GM21367 (cell line): ENCODE measurements at regions not wholly inside any gene's neighbourhood (a gene's known extent, or its start where the extent isn't known, plus 50 kb on each side); places are given as distances from the start of the nearest gene placed in this dataset.
"Not testable (repeated sequence)": the region's sequence is repeated elsewhere in the genome, so short reads cannot be mapped to it uniquely, and the experiment has no call there.

Source experiments
- ATAC-seq: cut with Tn5 transposase; IDR thresholded peaks from one replicate; pipeline ENCODE4 v1.9.1; 2021; ENCODE audit not compliant: unreplicated experiment

- ATAC-seq: no peak
These were observed 715.5 kb downstream of the CETN3 start for GRCh38 chr5:89694026-89694550.

- ATAC-seq: no peak
These were observed 719.2 kb downstream of the CETN3 start for GRCh38 chr5:89690331-89690730.

- ATAC-seq: no peak
These were observed 723.3 kb downstream of the CETN3 start for GRCh38 chr5:89686081-89686765.

GRCh38 chr5:89676634-89677033 lies 732.9 kb downstream of the CETN3 start:
- no peak for ATAC-seq

GRCh38 chr5:89673019-89673418 lies 736.5 kb downstream of the CETN3 start:
- no peak for ATAC-seq

GRCh38 chr5:89668821-89669220 lies 740.7 kb downstream of the CETN3 start:
- ATAC-seq: no peak

- no peak for ATAC-seq
These were observed 747.1 kb downstream of the CETN3 start for GRCh38 chr5:89662499-89662898.

GRCh38 chr5:89638871-89639270 lies 755.9 kb upstream of the MEF2C start:
- no peak for ATAC-seq

GRCh38 chr5:89634176-89634575 lies 751.2 kb upstream of the MEF2C start:
- ATAC-seq: not testable (repeated sequence)

- not testable (repeated sequence) for ATAC-seq
These were observed 747.1 kb upstream of the MEF2C start for GRCh38 chr5:89630064-89630463.

- no peak for ATAC-seq
These were observed 746.1 kb upstream of the MEF2C start for GRCh38 chr5:89628876-89629635.

- no peak for ATAC-seq
These were observed 733.0 kb upstream of the MEF2C start for GRCh38 chr5:89615839-89616518.

- ATAC-seq: peak; percentile 99
These were observed 730.4 kb upstream of the MEF2C start for GRCh38 chr5:89613222-89613956.

- ATAC-seq: no peak
These were observed 724.1 kb upstream of the MEF2C start for GRCh38 chr5:89606939-89607534.

GRCh38 chr5:89604342-89604741 lies 721.4 kb upstream of the MEF2C start:
- ATAC-seq: no peak

GRCh38 chr5:89601880-89602279 lies 718.9 kb upstream of the MEF2C start:
- no peak for ATAC-seq

- peak; percentile 63 for ATAC-seq
These were observed 714.9 kb upstream of the MEF2C start for GRCh38 chr5:89597878-89598277.

GRCh38 chr5:89596821-89597220 lies 713.8 kb upstream of the MEF2C start:
- ATAC-seq: no peak

- ATAC-seq: no peak
These were observed 712.1 kb upstream of the MEF2C start for GRCh38 chr5:89595056-89595455.

- ATAC-seq: no peak
These were observed 701.5 kb upstream of the MEF2C start for GRCh38 chr5:89584339-89584956.
